Ureter (tissue), 1 donor: ENCODE measurements at regions not wholly inside any gene's neighbourhood (a gene's known extent, or its start where the extent isn't known, plus 50 kb on each side); places are given as distances from the start of the nearest gene placed in this dataset.

ENCODE experiments used
- DNase-seq: peaks from one replicate; pipeline ENCODE4 v3.0.0-alpha.2; 2020; ENCODE audit warnings: low spot score
- donor health status: DM: yes; HTN: yes; CAD: no.

GRCh38 chr16:9521749-9522370 lies 430.4 kb downstream of the HAPSTR1 start:
- no peak for DNase-seq

GRCh38 chr16:9522614-9523013 lies 431.2 kb downstream of the HAPSTR1 start:
- DNase-seq: no peak

- DNase-seq: no peak
These were observed 432.6 kb downstream of the HAPSTR1 start for GRCh38 chr16:9523994-9524393.

- no peak for DNase-seq
These were observed 433.6 kb downstream of the HAPSTR1 start for GRCh38 chr16:9525037-9525436.

- no peak for DNase-seq
These were observed 435.3 kb downstream of the HAPSTR1 start for GRCh38 chr16:9526791-9527190.

GRCh38 chr16:9527976-9528375 lies 436.5 kb downstream of the HAPSTR1 start:
- DNase-seq: no peak

- DNase-seq: no peak
These were observed 437.2 kb downstream of the HAPSTR1 start for GRCh38 chr16:9528511-9529079.

GRCh38 chr16:9533042-9533441 lies 441.6 kb downstream of the HAPSTR1 start:
- no peak for DNase-seq

GRCh38 chr16:9534759-9535158 lies 443.3 kb downstream of the HAPSTR1 start:
- no peak for DNase-seq

GRCh38 chr16:9536905-9537304 lies 445.5 kb downstream of the HAPSTR1 start:
- no peak for DNase-seq

GRCh38 chr16:9539346-9539745 lies 447.9 kb downstream of the HAPSTR1 start:
- DNase-seq: no peak

- no peak for DNase-seq
These were observed 450.3 kb downstream of the HAPSTR1 start for GRCh38 chr16:9541723-9542122.

GRCh38 chr16:9542165-9542755 lies 450.8 kb downstream of the HAPSTR1 start:
- no peak for DNase-seq

- DNase-seq: no peak
These were observed 454.3 kb downstream of the HAPSTR1 start for GRCh38 chr16:9545522-9546437.

- no peak for DNase-seq
These were observed 455.0 kb downstream of the HAPSTR1 start for GRCh38 chr16:9546438-9546786.

- DNase-seq: no peak
These were observed 458.0 kb downstream of the HAPSTR1 start for GRCh38 chr16:9549487-9549886.

- DNase-seq: no peak
These were observed 463.6 kb downstream of the HAPSTR1 start for GRCh38 chr16:9555051-9555450.

GRCh38 chr16:9556949-9557665 lies 465.7 kb downstream of the HAPSTR1 start:
- no peak for DNase-seq

- no peak for DNase-seq
These were observed 466.3 kb downstream of the HAPSTR1 start for GRCh38 chr16:9557713-9558112.

- DNase-seq: no peak
These were observed 474.7 kb downstream of the HAPSTR1 start for GRCh38 chr16:9566099-9566498.

GRCh38 chr16:9567666-9568065 lies 476.2 kb downstream of the HAPSTR1 start:
- no peak for DNase-seq

- no peak for DNase-seq
These were observed 476.8 kb downstream of the HAPSTR1 start for GRCh38 chr16:9568261-9568660.
